HG03108 (cell line): ENCODE measurements at regions not wholly inside any gene's neighbourhood (a gene's known extent, or its start where the extent isn't known, plus 50 kb on each side); places are given as distances from the start of the nearest gene placed in this dataset.
A peak's percentile ranks its signal among the peaks of the same experiment; 100 is the strongest.
"Not testable (repeated sequence)": the region's sequence is repeated elsewhere in the genome, so short reads cannot be mapped to it uniquely, and the experiment has no call there.

Source experiments
- ATAC-seq: cut with Tn5 transposase; IDR thresholded peaks from one replicate; pipeline ENCODE4 v1.9.1; 2021; ENCODE audit warnings: moderate library complexity; ENCODE audit not compliant: unreplicated experiment

GRCh38 chr21:6133373-6133772 lies 4388.0 kb upstream of the TPTE start:
- not testable (repeated sequence) for ATAC-seq

DNA sequence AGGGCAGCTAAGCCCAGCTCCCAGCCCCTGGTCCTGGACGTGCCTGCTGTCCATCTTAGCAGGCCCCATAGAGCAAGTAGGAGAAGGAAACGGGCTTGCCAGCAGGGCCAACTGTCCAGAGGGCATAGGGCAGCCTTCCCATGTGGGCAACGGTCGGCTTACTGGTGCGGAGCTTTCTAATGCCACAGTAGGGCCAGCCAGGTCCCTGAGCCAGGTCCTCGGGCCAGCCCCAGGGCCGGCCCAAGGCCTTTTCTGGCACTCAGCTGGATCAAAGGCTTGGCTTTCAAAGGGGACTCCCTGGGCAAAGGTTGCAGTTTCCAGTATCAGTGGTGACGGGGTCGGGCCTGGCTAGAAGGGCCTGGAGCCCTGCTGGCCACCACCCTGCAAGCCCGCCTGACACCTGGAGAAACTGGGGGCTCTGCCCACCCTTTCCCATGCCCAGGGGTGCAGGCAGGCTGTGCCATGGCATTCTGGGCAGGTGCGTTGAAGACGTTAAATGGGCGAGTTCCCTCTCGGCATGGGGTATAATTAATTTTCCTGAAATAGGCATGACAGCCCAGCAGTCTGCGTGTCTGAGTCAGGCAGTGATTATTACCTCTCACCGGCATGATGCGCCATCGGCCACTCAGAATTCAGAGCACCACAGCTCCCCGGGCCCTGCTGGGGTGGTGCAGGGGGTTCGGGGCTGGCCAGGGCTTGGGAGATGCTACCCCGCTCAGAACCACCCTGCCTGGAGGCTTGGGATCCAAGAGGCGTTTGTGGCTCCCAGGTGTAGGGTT lies 4387.3 kb upstream of the TPTE start:
- ATAC-seq, result not testable (repeated sequence)

DNA sequence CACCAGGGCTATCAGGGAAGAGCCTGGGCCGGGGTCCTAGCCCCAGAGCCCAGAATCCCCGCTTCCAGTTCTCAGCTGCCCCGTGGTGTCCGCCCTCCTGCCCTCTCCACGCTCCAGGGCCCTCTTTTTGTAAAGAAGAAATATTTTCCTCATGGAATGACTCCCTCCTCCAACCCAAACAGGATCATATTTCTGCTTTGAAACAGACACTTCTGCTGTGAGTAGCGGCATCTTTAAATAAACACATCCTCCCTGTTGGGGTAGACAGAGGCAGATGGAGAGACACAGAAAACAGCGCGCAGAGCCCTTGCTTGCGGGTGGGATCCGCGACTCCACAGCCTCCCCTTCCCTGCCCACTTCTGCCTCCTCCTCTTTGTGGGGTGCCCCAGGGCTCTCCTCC lies 4384.7 kb upstream of the TPTE start:
- not testable (repeated sequence) for ATAC-seq

- ATAC-seq, result not testable (repeated sequence)
Observed at GRCh38 chr21:6138244-6139136, 4382.9 kb upstream of the TPTE start.

DNA sequence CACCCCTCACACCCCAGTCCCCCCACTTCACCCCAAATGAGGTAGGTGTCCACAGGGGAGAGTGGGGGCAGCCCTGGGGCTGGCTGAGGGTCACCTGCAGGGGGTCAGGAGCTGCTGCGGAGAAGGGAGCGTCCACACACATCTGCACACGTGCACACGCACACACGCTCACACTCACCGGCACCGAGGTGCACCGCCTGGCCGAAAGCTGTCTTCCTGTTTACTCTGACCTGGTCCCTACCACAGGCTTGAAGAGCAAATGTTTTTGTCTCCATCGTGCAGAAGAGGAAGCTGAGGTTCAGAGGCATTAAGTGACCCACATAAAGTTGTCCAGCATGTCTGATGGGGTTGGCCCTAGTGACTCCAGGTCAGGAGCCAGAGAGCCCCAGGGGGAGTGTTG lies 4382.1 kb upstream of the TPTE start:
- ATAC-seq, result peak; percentile 51

DNA sequence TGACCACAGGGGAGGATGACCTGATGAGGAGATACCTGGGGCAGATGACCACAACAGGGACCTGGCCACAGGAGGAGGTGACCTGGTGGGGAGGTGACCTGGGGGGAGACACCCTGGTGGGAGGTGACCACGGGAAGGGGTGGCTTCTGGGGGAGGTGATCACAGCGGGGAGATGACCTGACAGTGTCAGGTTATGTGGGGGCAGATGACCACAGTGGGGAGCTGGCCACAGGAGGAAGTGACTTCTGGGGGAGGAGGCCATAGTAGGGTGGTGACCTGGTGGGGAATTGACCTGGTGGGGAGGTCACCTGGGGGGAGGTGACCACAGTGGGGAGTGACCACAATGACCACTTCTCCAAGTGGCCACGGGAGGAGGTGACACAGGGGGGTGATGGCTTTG lies 4381.5 kb upstream of the TPTE start:
- ATAC-seq, result not testable (repeated sequence)

DNA sequence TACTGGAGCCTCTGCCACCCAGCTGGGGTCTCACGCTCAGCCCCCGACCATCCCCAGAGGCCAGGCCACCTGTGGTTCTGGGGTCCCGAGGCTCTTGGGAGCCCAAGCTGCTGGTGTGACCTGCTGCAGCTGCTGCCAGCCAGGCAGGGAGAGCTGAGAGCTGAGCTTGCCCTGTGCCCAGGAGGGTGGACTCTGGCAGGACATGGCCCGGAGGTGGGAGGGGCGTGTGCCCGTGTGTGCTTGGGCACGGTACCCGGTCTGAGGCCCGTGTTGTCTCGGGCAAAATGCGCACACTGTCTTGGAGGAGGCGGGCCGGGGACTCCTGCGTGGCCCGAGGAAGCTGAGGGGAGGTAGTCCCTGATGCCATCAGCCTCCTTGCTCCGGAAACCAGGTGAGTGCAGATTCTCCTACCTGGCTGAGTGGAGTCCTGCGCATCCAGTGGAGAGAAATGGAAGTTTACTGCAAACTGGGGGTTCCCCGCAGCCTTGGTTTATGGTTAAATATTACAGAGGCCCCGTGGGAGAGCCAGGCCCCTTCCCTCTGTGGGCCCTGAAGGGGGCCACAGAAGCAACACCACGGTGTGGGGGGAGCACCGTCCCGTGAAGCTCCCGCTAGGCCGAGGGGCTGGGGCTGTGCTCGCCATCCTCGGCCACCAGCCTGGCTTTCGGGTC lies 4380.8 kb upstream of the TPTE start:
- not testable (repeated sequence) for ATAC-seq

DNA sequence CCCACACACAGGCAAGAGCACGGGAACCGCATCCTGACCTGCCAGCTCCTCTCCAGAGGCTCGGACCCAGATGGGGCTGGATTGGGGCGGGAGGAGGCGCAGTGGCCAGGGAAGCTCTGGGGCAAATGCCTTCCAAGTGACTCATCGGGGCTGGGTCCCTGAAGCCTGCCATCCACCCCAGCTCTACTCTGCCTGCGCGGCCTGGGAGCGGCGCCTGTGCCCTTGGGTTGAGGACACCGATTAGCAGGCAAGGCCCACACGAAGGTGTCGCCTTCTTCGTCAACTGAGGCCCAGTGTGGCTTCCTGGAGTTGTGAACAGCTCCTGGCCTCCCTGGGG lies 4380.3 kb upstream of the TPTE start:
- not testable (repeated sequence) for ATAC-seq

GRCh38 chr21:6153154-6153553 lies 4368.2 kb upstream of the TPTE start:
- not testable (repeated sequence) for ATAC-seq

- ATAC-seq, result not testable (repeated sequence)
Observed at GRCh38 chr21:6154524-6155320, 4366.7 kb upstream of the TPTE start.

DNA sequence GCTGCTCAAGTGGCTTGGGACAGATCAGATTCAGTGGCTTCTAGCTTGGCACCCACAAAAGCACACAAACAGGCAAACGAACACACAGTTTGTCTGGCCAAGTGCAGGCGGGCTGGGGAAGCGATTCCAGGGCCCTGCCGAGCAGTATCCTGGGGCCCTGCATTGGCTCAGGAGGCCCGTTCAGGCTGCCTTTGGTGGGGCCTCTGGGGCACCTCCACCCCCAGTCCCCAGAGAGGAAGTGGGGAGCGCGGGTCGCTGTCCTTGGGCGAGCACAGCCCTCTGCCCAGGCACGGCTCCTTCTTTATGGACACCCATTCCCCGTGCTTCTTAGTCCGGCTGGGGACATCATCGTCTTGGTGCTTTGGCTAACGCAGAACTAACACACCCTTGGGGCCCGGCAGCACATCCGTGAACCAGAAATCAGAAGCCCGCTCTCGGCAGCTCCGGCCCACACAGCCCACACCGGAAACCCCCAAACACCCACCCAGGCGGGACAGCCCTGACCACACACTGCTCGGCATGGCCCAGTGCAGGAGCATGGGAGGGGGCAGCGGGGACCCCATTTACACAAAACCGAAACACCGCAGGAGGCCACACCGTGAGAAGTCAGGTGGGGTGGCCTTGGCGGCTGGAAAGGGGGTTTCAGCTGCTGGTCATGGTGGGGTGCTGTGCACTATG lies 4364.5 kb upstream of the TPTE start:
- ATAC-seq, result not testable (repeated sequence)

DNA sequence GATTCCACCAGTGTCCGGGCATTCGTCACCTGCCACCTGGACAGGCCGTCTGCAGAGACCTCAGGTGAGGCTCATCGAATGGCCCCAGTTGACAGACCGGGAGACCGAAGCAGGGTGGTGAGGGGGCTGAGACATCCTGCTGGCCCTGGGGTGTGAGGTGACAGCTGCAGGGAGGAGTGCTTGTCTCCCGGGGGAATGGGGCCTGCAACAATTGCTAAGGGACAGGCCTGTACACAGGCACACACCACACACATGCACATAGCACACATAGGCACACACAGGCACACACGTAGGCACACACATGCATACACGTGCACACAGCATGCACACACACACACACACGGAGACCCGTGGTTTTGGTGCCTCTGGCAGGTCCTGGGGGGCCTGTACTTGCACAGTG lies 4363.9 kb upstream of the TPTE start:
- ATAC-seq, result not testable (repeated sequence)

DNA sequence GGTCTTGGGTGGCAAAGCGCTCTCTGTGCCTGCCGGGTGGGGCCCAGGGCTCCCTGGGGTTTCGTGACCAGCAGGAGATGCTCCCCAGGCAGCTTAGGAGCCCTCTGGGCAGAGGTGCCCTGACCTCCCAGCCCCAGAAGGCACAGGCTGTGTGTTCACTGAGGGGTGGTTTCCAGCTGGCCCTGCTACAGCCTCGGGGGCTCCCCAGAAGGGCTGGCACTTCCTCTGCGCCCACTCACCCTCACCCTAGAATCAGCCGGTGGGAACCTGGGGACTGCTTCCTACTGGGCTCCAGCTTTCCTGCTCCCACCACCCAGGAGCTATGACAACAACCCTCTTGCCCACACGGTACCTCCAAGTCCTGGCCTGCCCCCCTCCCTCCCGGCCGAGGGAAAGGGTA lies 4363.2 kb upstream of the TPTE start:
- ATAC-seq, result not testable (repeated sequence)
